IPS DF 4.7 (cell line): ENCODE measurements at regions not wholly inside any gene's neighbourhood (a gene's known extent, or its start where the extent isn't known, plus 50 kb on each side); places are given as distances from the start of the nearest gene placed in this dataset.
A peak's percentile ranks its signal among the peaks of the same experiment; 100 is the strongest.

Experiments used
- DNase-seq: peaks from one replicate; pipeline ENCODE4 v3.0.0-alpha.2; 2013; ENCODE audit warnings: low spot score; ENCODE audit errors: extremely low read depth

DNA sequence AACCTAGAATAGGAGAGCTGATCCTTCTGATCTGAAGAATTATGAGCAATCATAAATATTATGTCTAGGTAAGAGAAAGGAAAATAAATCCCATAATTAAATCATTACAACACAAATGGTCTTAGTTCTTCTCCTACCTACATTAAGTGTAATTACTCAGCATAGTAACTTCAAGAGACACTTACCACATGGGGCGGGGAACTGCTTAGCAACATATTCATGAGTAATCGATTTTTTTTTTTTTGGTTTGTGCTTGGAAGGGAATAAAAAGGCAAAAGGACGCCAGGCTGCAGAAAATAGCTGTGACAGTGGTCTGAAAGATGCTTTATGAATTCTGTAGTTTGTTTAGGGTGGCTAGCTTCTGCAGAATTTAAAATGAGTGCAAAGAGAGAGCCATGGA, 103.3 kb upstream of the HTR2A start:
- no peak for DNase-seq

GRCh38 chr13:46996316-46997030, 99.6 kb upstream of the HTR2A start:
- no peak for DNase-seq

GRCh38 chr13:46995874-46996273, 99.0 kb upstream of the HTR2A start:
- no peak for DNase-seq

DNA sequence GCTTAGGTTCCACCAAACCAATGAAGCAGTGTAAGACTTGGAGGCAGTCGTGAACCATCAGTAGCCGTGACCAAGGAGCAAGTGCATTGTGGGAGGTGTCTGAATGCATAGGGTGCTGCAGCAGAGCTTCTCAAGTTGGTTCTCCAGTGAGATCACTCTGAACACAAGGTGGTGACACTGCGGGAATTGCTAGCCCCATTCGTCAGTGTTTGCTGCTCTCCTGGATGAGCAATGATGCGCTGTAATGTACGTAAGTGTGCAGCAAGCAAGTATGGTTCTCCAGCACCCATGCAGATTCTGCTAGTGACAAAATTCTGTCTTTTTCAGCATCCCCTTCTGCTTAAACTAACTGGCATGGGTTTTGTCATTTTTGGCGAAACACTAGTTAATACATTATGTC, 97.6 kb upstream of the HTR2A start:
- DNase-seq, result no peak

- DNase-seq, result no peak
These were observed 95.6 kb upstream of the HTR2A start for GRCh38 chr13:46992383-46992952.

GRCh38 chr13:46983881-46984280, 87.0 kb upstream of the HTR2A start:
- no peak for DNase-seq

DNA sequence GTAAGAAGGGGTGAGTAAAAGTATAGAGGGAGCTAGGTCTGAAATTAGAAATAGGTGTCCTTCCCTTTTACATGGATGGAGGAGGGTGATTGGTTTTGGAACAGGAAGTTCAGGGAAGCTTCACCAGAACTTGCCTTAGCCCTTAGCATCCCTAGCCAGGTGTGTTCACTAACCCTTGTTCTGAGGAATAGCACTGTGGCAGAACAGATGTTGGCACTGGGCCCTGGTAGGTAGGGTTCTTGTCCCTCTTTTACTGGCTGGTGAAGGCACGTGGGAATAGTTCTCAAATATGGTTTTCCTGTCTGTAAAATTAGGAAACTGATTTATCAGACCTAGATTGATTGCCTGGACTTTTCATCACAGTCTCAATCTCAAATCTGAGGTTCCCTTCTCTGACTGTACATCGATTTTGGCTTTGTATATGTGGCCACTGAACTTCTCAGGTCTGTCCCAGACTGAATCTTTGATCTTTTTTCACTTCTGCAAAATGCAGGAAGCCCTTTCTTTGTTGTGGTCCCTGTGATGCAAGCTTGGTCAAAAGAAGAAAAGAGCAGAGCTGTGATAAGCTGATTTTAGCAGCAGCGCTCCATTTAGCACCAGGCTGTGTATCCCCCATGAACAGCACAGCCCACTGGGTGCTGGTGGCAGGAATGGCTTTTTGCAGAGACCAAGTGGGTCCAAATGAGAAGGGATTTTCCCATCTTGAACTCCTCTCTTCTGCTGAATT, 86.2 kb upstream of the HTR2A start:
- no peak for DNase-seq

- no peak for DNase-seq
These were observed 78.3 kb upstream of the HTR2A start for GRCh38 chr13:46975173-46975572.

- no peak for DNase-seq
These were observed 71.6 kb upstream of the HTR2A start for GRCh38 chr13:46968450-46968849.

- no peak for DNase-seq
These were observed 68.1 kb upstream of the HTR2A start for GRCh38 chr13:46964789-46965527.

DNA sequence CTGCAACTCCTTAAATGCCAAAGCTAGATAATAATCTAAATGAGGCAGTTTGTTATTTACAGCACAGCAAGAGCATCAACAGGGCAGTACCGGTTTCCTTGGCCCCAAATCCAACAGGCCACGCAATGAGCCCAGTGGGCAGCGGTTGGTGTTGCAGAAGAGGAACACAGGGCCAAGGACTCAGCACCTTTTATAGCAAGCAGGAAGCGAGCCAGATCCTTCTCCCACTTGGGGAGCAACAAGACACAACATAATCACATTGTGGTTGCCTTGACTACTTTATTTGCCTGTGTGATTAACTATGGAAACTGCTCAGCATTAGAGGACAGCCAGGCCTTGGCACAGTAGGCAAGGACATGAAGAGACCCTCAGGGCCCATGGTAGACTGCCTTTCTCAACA, 67.1 kb upstream of the HTR2A start:
- DNase-seq, result no peak

GRCh38 chr13:46962281-46962941, 65.6 kb upstream of the HTR2A start:
- DNase-seq, result no peak

DNA sequence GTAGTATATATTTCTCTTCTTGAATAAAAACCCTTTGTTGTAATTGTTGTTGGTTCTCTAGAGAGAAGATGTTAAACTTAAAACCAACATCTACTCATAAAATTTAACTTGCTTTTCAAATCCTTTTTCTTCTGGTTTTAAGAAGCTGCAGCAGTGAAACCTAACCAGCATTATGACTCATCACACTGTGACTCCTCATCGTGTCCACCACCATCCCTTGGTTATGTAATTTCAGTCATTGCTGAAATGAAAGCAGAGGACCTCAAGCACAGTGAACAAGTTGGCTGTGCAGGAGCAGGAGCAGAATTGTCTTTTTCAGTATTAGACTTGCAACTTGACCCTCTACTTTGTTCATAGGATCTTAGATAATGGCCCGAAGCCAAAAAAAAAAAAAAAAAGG, 64.9 kb upstream of the HTR2A start:
- DNase-seq, result no peak

DNA sequence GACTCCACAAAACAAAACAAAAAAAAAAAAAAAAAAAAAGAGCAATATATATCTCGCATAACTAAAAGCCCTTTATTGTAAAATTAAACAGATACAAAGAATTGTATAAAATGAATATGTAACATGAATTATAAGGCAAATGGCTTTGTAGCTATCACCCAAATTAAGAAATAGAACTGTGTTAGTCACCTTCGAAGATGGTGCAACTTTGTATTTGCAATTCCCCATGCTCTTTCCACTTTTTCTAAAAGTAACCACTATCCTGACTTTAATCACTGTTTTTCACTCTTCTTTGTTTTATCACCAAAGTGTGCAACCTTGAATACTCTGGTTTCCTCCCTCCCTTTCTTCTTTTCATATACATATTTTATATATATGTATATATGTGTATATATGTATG, 57.1 kb upstream of the HTR2A start:
- no peak for DNase-seq

- no peak for DNase-seq
These were observed 56.5 kb upstream of the HTR2A start for GRCh38 chr13:46953331-46953730.

- no peak for DNase-seq
These were observed 54.7 kb upstream of the HTR2A start for GRCh38 chr13:46951516-46951915.

- DNase-seq, result no peak
These were observed 52.4 kb upstream of the HTR2A start for GRCh38 chr13:46949211-46949610.

DNA sequence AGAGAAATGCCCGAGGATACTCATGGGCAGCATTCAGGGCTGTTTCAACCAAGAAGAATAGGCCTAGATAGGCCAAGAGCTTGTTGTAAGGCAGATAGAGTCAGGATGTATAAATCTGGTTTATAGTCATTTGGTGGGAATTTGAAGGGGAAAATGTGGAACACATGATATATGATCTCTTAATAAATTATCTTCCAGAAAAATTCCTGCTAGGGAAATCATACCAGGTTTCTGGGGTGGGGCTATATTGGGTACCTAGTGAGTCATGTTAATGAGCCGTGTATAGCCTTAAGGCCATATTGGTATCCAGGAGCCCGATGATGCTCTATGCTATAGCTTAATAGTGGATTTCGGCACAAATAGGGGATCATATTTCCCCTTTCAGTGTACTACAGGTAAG, 51.5 kb upstream of the HTR2A start:
- no peak for DNase-seq

DNA sequence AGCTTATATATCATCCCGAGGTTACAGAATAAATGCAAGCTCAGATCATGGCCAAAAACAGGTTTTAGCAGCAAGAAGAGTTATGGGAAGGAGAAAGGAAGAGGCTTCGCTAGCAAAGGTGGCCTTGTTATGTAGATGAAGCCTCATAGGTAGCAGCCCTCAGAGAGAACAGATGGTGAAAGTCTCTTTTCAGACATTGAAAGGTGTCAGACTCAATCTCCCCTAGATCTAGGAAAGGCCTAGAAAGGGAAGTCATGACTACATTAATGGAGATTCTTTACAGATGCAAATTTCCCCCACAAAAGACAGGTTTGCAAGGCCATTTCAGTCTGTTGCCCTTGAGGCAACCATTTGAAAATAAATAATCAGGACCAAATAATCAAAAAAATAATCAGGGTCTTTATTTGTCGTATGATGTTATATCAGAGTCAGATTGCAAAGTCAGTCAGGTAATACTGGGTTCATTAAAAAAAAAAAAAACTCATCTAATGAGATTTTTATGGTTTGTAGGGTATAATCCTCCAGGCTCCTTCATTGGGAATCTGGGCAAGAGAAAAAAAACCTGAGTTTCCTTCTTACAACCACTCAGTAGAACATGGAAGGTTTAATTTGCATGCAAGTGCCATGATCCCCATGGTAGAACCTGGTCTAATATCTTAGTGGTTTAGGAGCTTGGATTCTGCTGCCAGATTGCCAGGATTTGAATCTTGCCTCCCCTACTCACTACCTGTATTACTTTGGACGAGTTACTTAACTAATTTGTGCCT, 50.8 kb upstream of the HTR2A start:
- DNase-seq, result peak; percentile 85
